OCI-LY1 (cell line): ENCODE measurements at regions not wholly inside any gene's neighbourhood (a gene's known extent, or its start where the extent isn't known, plus 50 kb on each side); places are given as distances from the start of the nearest gene placed in this dataset.

Experiments
- EZH2 ChIP-seq: fragments of 200-600 bp; sonication (generic), shearing (Covaris generic); IDR thresholded peaks from 2 replicates; pipeline ENCODE4 v1.8.0; 2017; ENCODE audit warnings: borderline replicate concordance, mixed run types, mild to moderate bottlenecking, antibody characterized with exemption, low read length, moderate library complexity, mixed read lengths
- TF ChIP-seq, protein P1 (sequence below): fragments of 200-600 bp; sonication (generic), shearing (Covaris generic); IDR thresholded peaks from 2 replicates; pipeline ENCODE4 v1.5.1; 2017; ENCODE audit warnings: mild to moderate bottlenecking, antibody characterized with exemption, low read length, moderate library complexity, mixed read lengths

DNA sequence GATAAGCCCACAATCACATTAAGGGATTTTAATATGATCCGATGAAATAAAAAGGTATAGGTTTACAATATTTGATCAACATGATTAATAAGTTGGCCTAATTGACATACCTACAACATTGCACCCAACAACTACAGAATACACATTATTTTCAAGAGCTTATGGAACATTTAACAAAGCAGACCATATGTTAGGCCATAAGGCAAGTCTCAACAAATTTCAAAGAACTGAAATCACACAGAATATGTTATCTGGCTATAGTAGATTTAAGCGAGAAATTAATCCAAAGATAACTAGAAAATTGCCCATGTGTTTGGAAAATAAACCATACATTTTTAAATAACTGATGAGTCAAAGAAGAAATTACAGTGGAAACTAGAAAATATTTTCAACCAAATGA lies 126.0 kb upstream of the KCNG1 start:
- TF ChIP-seq, protein P1, sequence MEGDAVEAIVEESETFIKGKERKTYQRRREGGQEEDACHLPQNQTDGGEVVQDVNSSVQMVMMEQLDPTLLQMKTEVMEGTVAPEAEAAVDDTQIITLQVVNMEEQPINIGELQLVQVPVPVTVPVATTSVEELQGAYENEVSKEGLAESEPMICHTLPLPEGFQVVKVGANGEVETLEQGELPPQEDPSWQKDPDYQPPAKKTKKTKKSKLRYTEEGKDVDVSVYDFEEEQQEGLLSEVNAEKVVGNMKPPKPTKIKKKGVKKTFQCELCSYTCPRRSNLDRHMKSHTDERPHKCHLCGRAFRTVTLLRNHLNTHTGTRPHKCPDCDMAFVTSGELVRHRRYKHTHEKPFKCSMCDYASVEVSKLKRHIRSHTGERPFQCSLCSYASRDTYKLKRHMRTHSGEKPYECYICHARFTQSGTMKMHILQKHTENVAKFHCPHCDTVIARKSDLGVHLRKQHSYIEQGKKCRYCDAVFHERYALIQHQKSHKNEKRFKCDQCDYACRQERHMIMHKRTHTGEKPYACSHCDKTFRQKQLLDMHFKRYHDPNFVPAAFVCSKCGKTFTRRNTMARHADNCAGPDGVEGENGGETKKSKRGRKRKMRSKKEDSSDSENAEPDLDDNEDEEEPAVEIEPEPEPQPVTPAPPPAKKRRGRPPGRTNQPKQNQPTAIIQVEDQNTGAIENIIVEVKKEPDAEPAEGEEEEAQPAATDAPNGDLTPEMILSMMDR = no peak
- TF ChIP-seq EZH2 = no peak
